Mammary epithelial cell (primary cell): ENCODE measurements at regions not wholly inside any gene's neighbourhood (a gene's known extent, or its start where the extent isn't known, plus 50 kb on each side); places are given as distances from the start of the nearest gene placed in this dataset.
A peak's percentile ranks its signal among the peaks of the same experiment; 100 is the strongest.

Experiments used
- EZH2 ChIP-seq: IDR thresholded peaks from 2 replicates; pipeline ENCODE4 v1.6.1; 2012; ENCODE audit warnings: low read length, inconsistent platforms, borderline replicate concordance
- TF ChIP-seq, protein P1 (sequence below), 2 donors: IDR thresholded peaks in 1 of 2; conservative IDR thresholded peaks in 1 of 2; 2 replicates each; pipeline ENCODE4 v1.5.1; 2011 to 2012; ENCODE audit warnings: inconsistent platforms in 2 of 2, low read length in 2 of 2, mild to moderate bottlenecking in 2 of 2, control low read depth in 1 of 2, low read depth in 1 of 2; ENCODE audit not compliant: insufficient read depth in 1 of 2; ENCODE audit errors: extremely low read depth in 1 of 2

DNA sequence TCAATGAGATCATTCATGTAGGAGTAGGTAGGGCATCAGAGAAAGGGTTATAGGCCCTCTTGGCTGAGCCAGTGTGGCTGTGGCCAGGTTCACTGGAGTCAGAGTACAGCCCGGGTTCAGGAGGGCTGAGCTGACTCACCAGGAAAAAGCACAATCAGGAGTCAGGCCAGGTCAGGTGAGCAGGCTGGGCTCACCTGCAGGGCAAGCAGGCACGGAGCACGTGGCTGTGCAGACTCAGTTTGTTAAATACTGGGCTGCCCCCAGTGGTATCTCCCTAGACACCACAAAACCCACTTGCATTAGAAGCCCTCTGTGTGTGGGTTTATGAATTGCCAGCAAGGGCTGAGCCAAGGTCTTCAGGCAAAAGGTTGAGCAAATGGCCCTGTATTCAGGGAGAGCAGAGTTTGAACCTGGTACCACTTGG, 122.1 kb upstream of the SERBP1 start:
- TF ChIP-seq, protein P1, sequence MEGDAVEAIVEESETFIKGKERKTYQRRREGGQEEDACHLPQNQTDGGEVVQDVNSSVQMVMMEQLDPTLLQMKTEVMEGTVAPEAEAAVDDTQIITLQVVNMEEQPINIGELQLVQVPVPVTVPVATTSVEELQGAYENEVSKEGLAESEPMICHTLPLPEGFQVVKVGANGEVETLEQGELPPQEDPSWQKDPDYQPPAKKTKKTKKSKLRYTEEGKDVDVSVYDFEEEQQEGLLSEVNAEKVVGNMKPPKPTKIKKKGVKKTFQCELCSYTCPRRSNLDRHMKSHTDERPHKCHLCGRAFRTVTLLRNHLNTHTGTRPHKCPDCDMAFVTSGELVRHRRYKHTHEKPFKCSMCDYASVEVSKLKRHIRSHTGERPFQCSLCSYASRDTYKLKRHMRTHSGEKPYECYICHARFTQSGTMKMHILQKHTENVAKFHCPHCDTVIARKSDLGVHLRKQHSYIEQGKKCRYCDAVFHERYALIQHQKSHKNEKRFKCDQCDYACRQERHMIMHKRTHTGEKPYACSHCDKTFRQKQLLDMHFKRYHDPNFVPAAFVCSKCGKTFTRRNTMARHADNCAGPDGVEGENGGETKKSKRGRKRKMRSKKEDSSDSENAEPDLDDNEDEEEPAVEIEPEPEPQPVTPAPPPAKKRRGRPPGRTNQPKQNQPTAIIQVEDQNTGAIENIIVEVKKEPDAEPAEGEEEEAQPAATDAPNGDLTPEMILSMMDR (conservative IDR thresholded peaks at IDR 0.05 in 1 of 2, IDR thresholded peaks at IDR 0.05 in 1 of 2; ENCODE audit: extremely low read depth in 1 of 2, insufficient read depth in 1 of 2, low read depth in 1 of 2, low read length in 2 of 2): peak in 1 of 2 donors; percentile 1
- TF ChIP-seq EZH2: no peak
